Liver (tissue), 7 donors: ENCODE measurements at regions not wholly inside any gene's neighbourhood (a gene's known extent, or its start where the extent isn't known, plus 50 kb on each side); places are given as distances from the start of the nearest gene placed in this dataset.

Experiments
- DNase-seq: peaks from one replicate; pipeline ENCODE4 v3.0.0-alpha.2; 2017; ENCODE audit warnings: low spot score
- H3K27ac ChIP-seq, 2 donors: one replicate each; pipeline ENCODE4 v1.7.0; 2013; ENCODE audit warnings: inconsistent platforms in 2 of 2, low read length in 2 of 2, control low read depth in 1 of 2, low read depth in 1 of 2, mild to moderate bottlenecking in 1 of 2
- H3K27me3 ChIP-seq, 4 donors: one replicate each; pipeline versions ENCODE4 v1.6.1 to v1.7.0; 2013; ENCODE audit warnings: low read length in 3 of 4, inconsistent platforms in 1 of 4, mild to moderate bottlenecking in 1 of 4, moderate library complexity in 1 of 4; ENCODE audit not compliant: control insufficient read depth in 4 of 4, insufficient read depth in 4 of 4
- H3K36me3 ChIP-seq, 4 donors: one replicate each; pipeline versions ENCODE4 v1.6.1 to v1.7.0; 2013; ENCODE audit warnings: low read length in 3 of 4, mild to moderate bottlenecking in 3 of 4, low read depth in 1 of 4, moderate library complexity in 1 of 4; ENCODE audit not compliant: control insufficient read depth in 4 of 4, insufficient read depth in 3 of 4
- H3K4me1 ChIP-seq, 4 donors: one replicate each; pipeline versions ENCODE4 v1.6.1 to v1.7.0; 2013; ENCODE audit warnings: low read length in 3 of 4, mild to moderate bottlenecking in 3 of 4, moderate library complexity in 1 of 4; ENCODE audit not compliant: control insufficient read depth in 4 of 4, insufficient read depth in 4 of 4
- H3K4me3 ChIP-seq, 3 donors: one replicate each; pipeline versions ENCODE4 v1.6.1 to v1.7.0; 2013; ENCODE audit warnings: low read length in 3 of 3, control low read depth in 1 of 3, low read depth in 1 of 3, mild to moderate bottlenecking in 1 of 3
- H3K9ac ChIP-seq, 2 donors: one replicate each; pipeline ENCODE4 v1.7.0; 2013; ENCODE audit warnings: low read length in 2 of 2, mild to moderate bottlenecking in 2 of 2, moderate library complexity in 2 of 2, control low read depth in 1 of 2, low read depth in 1 of 2
- H3K9me3 ChIP-seq, 4 donors: one replicate each; pipeline versions ENCODE4 v1.6.1 to v1.7.0; 2013; ENCODE audit warnings: low read length in 3 of 4; ENCODE audit not compliant: control insufficient read depth in 4 of 4
- FOXA2 ChIP-seq: IDR thresholded peaks from 2 replicates; pipeline ENCODE4 v1.6.1; 2016; ENCODE audit warnings: antibody characterized with exemption
- HNF4A ChIP-seq, 2 donors: conservative IDR thresholded peaks; 2 replicates each; pipeline ENCODE4 v1.6.1; 2016; ENCODE audit warnings: antibody characterized with exemption in 2 of 2, mild to moderate bottlenecking in 2 of 2
- JUND ChIP-seq, 2 donors: IDR thresholded peaks; 2 replicates each; pipeline ENCODE4 v1.6.1; 2016; ENCODE audit warnings: antibody characterized with exemption in 2 of 2
- NR2F2 ChIP-seq: IDR thresholded peaks from 2 replicates; pipeline ENCODE4 v1.6.1; 2016; ENCODE audit warnings: antibody characterized with exemption
- RXRA ChIP-seq, 2 donors: IDR thresholded peaks; 2 replicates each; pipeline ENCODE4 v1.6.1; 2017 to 2018; ENCODE audit warnings: antibody characterized with exemption in 2 of 2, mild to moderate bottlenecking in 1 of 2
- TAF1 ChIP-seq: conservative IDR thresholded peaks from 2 replicates; pipeline ENCODE4 v1.6.1; 2016; ENCODE audit warnings: antibody characterized with exemption, mild to moderate bottlenecking
- WGBS: extraction: QIAGEN DNeasy Blood & Tissue Kit; methylation state at CpG from one replicate; pipeline ENCODE4 v1.1.7; 2013; 5-methylcytosine and 5-hydroxymethylcytosine counted together
- TF ChIP-seq, protein P1 (sequence below): IDR thresholded peaks from 2 replicates; pipeline ENCODE4 v1.6.1; 2016; ENCODE audit warnings: antibody characterized with exemption
- TF ChIP-seq, protein P2 (sequence below): IDR thresholded peaks from 2 replicates; pipeline ENCODE4 v1.6.1; 2016; ENCODE audit warnings: antibody characterized with exemption
- donor health status: healthy.
- donor health status: healthy.
- donor health status: healthy.
- donor health status: healthy.

DNA sequence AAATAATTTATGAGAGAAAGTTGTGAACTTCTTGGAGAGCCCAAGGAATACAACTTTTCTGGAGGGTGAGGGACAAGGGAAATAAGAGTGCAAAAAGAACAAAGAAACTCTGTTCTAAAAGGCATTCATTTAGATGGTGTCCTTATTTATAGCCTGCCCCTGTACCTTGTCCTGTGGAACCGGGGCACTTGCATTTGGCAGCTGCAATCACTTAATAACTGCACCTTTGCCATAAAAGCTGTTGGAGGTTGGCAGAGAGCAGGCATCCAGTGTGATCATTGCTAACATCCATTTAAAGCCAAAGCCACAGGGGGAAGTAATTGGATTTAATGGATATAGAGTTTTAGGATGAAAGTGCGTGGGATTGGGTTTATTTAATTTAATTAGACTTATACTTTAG, 50.8 kb upstream of the SGK1 start:
- TF ChIP-seq FOXA2 (no peak), TAF1 (no peak), NR2F2 (no peak), HNF4A (conservative IDR thresholded peaks at IDR 0.05) (peak in 1 of 2 donors; percentile 65), RXRA (IDR thresholded peaks at IDR 0.05) (no peak), JUND (IDR thresholded peaks at IDR 0.05) (no peak)
- TF ChIP-seq, protein P1, sequence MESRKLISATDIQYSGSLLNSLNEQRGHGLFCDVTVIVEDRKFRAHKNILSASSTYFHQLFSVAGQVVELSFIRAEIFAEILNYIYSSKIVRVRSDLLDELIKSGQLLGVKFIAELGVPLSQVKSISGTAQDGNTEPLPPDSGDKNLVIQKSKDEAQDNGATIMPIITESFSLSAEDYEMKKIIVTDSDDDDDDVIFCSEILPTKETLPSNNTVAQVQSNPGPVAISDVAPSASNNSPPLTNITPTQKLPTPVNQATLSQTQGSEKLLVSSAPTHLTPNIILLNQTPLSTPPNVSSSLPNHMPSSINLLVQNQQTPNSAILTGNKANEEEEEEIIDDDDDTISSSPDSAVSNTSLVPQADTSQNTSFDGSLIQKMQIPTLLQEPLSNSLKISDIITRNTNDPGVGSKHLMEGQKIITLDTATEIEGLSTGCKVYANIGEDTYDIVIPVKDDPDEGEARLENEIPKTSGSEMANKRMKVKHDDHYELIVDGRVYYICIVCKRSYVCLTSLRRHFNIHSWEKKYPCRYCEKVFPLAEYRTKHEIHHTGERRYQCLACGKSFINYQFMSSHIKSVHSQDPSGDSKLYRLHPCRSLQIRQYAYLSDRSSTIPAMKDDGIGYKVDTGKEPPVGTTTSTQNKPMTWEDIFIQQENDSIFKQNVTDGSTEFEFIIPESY: no peak
- TF ChIP-seq, protein P2, sequence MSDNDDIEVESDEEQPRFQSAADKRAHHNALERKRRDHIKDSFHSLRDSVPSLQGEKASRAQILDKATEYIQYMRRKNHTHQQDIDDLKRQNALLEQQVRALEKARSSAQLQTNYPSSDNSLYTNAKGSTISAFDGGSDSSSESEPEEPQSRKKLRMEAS: no peak
- Histone ChIP-seq H3K9ac (no peak overlapping the region), H3K36me3 (no peaks in the 10 kb centered on the region), H3K27me3 (no peaks in the 10 kb centered on the region), H3K27ac (no peak overlapping the region), H3K4me1 (peaks cover 0 to 3% (median 0%) of the 10 kb centered on the region in 4 donors), H3K9me3 (no peaks in the 10 kb centered on the region), H3K4me3 (no peak overlapping the region)
- 57% methylated on average over 2 of the region's 2 CpGs for WGBS
- no peak for DNase-seq
